Fibroblast of skin of abdomen (primary cell): ENCODE measurements at regions not wholly inside any gene's neighbourhood (a gene's known extent, or its start where the extent isn't known, plus 50 kb on each side); places are given as distances from the start of the nearest gene placed in this dataset.
"Not testable (repeated sequence)": the region's sequence is repeated elsewhere in the genome, so short reads cannot be mapped to it uniquely, and the experiment has no call there.

Source experiments
- DNase-seq: peaks from one replicate; pipeline ENCODE4 v3.0.0-alpha.2; 2013

- no peak for DNase-seq
Observed at GRCh38 chr6:50510361-50510760, 203.0 kb upstream of the TFAP2D start.

- no peak for DNase-seq
Observed at GRCh38 chr6:50520326-50521266, 192.7 kb upstream of the TFAP2D start.

GRCh38 chr6:50524341-50524740 is 189.0 kb upstream of the TFAP2D start:
- no peak for DNase-seq

- DNase-seq, result no peak
Observed at GRCh38 chr6:50527985-50528384, 185.3 kb upstream of the TFAP2D start.

GRCh38 chr6:50539447-50539846 is 173.9 kb upstream of the TFAP2D start:
- no peak for DNase-seq

GRCh38 chr6:50541941-50542340 is 171.4 kb upstream of the TFAP2D start:
- DNase-seq, result no peak

- DNase-seq, result no peak
Observed at GRCh38 chr6:50543666-50544065, 169.7 kb upstream of the TFAP2D start.

- no peak for DNase-seq
Observed at GRCh38 chr6:50549026-50549425, 164.3 kb upstream of the TFAP2D start.

GRCh38 chr6:50549475-50549874 is 163.9 kb upstream of the TFAP2D start:
- no peak for DNase-seq

- DNase-seq, result no peak
Observed at GRCh38 chr6:50555982-50556381, 157.3 kb upstream of the TFAP2D start.

GRCh38 chr6:50565004-50565403 is 148.3 kb upstream of the TFAP2D start:
- no peak for DNase-seq

- not testable (repeated sequence) for DNase-seq
Observed at GRCh38 chr6:50571230-50571629, 142.1 kb upstream of the TFAP2D start.

- no peak for DNase-seq
Observed at GRCh38 chr6:50585441-50586330, 127.6 kb upstream of the TFAP2D start.

GRCh38 chr6:50586331-50586675 is 127.0 kb upstream of the TFAP2D start:
- DNase-seq, result no peak

GRCh38 chr6:50589751-50590470 is 123.4 kb upstream of the TFAP2D start:
- no peak for DNase-seq

- no peak for DNase-seq
Observed at GRCh38 chr6:50591135-50591534, 122.2 kb upstream of the TFAP2D start.

GRCh38 chr6:50600280-50600679 is 113.0 kb upstream of the TFAP2D start:
- DNase-seq, result no peak

GRCh38 chr6:50602292-50602691 is 111.0 kb upstream of the TFAP2D start:
- DNase-seq, result peak; percentile 18

- DNase-seq, result no peak
Observed at GRCh38 chr6:50608421-50608820, 104.9 kb upstream of the TFAP2D start.

- no peak for DNase-seq
Observed at GRCh38 chr6:50610562-50610961, 102.8 kb upstream of the TFAP2D start.

GRCh38 chr6:50635429-50635828 is 77.9 kb upstream of the TFAP2D start:
- DNase-seq, result no peak

GRCh38 chr6:50637267-50637666 is 76.1 kb upstream of the TFAP2D start:
- DNase-seq, result no peak

GRCh38 chr6:50649086-50649485 is 64.2 kb upstream of the TFAP2D start:
- DNase-seq, result no peak
